ENCODE measurements at regions not wholly inside any gene's neighbourhood (a gene's known extent, or its start where the extent isn't known, plus 50 kb on each side); places are given as distances from the start of the nearest gene placed in this dataset.
"Not testable (repeated sequence)": the region's sequence is repeated elsewhere in the genome, so short reads cannot be mapped to it uniquely, and the experiment has no call there.

GRCh38 chr10:32217216-32217615 is 129.7 kb downstream of the EPC1 start:
- Mint-ChIP-seq H3K27ac (no peak overlapping the region), H3K4me1 (ENCODE audit: low read depth) (no peaks in the 10 kb centered on the region)
- intact Hi-C loops (cut with micrococcal nuclease) = loop anchor here (10.0 kb wide), 1 partner anchor 352 kb away; no protein-coding TSS in a partner anchor

DNA sequence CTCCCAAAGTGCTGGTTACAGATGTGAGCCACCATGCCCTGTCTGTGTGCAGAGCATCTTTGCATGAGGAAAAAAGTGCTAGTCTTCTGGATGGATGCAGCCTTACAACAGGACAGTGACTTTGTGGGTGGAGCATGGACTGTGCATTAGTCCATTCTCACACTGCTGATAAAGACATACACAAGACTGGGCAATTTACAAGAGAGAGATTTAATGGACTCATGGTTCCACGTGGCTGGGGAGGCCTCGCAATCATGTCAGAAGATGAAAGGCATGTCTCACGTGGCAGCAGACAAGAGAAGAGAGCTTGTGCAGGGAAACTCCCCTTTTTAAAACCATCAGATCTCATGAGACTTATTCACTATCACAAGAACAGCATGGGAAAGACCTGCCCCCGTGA is 133.1 kb downstream of the EPC1 start:
- not testable (repeated sequence) for H3K27ac Mint-ChIP-seq; H3K9me3 Mint-ChIP-seq; H3K27me3 Mint-ChIP-seq; H3K4me1 Mint-ChIP-seq (ENCODE audit: low read depth); H3K4me3 Mint-ChIP-seq; H3K36me3 Mint-ChIP-seq (ENCODE audit: low read depth)
- intact Hi-C loops (cut with micrococcal nuclease) = loop anchor here (10.0 kb wide), 1 partner anchor 349 kb away; no protein-coding TSS in a partner anchor

More at GRCh38 chr10:32217216-32217615, 129.7 kb downstream of the EPC1 start:
- Mint-ChIP-seq H3K4me3 (no peak overlapping the region), H3K9me3 (peaks cover 13% of the 10 kb centered on the region), H3K27me3 (no peaks in the 10 kb centered on the region), H3K36me3 (ENCODE audit: low read depth) (peaks cover 6% of the 10 kb centered on the region)

DNA sequence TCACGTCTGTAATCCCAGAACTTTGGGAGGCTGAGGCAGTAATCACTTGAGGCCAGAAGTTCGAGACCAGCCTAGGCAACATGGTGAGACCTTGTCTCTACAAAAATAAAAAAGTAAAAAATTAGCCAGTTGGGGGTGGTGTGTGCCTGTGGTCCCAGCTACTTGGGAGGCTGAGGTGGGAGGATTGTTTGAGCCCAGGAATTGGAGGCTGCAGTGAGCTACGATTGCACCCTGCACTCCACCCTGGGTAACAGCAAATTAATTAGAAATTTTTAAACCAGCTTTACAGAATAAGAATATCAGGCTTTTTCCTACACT is 136.0 kb downstream of the EPC1 start:
- Mint-ChIP-seq H3K27ac (no peak overlapping the region), H3K27me3 (peaks cover 3% of the 10 kb centered on the region), H3K36me3 (ENCODE audit: low read depth) (no peaks in the 10 kb centered on the region), H3K9me3 (no peaks in the 10 kb centered on the region), H3K4me1 (ENCODE audit: low read depth) (peaks cover 4% of the 10 kb centered on the region), H3K4me3 (no peak overlapping the region)
- intact Hi-C loops (cut with micrococcal nuclease) = loop anchor here (10.0 kb wide), 1 partner anchor 346 kb away; no protein-coding TSS in a partner anchor

DNA sequence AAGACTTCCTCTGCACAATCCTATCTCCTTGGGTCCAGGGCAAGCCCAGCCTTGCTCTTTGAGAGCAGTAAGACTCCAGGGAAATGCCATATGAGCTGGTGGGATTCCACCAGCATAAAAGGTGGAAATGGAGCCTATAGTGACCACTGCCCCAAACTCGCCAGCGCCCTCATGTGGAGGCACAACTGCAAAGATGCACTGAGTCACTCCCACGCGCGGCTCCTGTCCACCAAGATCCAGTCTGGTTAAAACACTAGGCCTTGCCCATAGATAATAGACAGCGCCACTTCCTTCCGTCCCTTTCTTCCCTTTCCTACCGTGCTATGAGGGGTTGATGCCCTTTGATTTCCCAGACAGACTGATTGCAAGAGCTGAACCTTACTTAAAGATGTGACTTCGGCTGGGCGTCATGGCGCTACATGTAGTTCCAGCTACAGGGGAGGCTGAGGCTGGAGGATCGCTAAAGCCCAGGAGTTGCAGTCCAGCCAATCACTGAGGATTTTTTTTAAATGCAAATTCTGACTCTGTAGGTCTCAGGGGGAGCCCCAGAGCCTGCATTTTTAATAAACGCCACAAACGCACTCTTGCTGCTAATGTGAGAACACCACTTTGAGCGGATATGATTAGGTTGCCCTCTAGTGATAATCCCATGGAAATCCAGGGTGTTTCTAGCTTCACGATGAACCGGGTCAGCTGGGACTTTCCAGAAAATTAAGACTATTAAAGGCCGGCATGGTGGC is 136.5 kb downstream of the EPC1 start:
- Mint-ChIP-seq H3K27ac (peak overlapping the region; percentile 30), H3K4me3 (no peak overlapping the region), H3K36me3 (ENCODE audit: low read depth) (no peaks in the 10 kb centered on the region), H3K4me1 (ENCODE audit: low read depth) (peaks cover 4% of the 10 kb centered on the region), H3K9me3 (no peaks in the 10 kb centered on the region), H3K27me3 (peaks cover 3% of the 10 kb centered on the region)
- intact Hi-C loops (cut with micrococcal nuclease) = loop anchor here (10.0 kb wide), 1 partner anchor 346 kb away; no protein-coding TSS in a partner anchor

- H3K27ac Mint-ChIP-seq; H3K27me3 Mint-ChIP-seq; H3K4me3 Mint-ChIP-seq; H3K36me3 Mint-ChIP-seq (ENCODE audit: low read depth); intact Hi-C loops (cut with micrococcal nuclease): not testable (repeated sequence)
- Mint-ChIP-seq H3K4me1 (ENCODE audit: low read depth) (peaks cover 12% of the 10 kb centered on the region), H3K9me3 (peaks cover 10% of the 10 kb centered on the region)
Observed at GRCh38 chr10:32208005-32208404, 139.0 kb downstream of the EPC1 start.

DNA sequence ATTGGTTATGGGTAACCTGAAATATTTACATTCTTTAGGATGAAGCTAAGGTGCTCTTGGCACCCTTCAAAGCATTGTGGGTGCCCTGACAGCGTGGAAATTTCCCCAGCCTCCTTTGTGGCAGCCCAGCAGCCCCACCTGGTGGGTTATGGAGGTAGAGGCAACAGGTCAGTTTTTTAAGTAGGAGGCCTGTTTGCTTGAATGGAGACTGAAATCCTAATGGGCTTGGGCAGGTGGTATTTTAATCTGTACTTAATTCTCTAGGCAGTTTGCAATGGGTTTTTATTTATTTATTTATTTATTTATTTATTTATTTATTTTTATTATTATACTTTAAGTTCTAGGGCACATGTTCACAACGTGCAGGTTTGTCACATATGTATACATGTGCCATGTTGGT is 139.4 kb downstream of the EPC1 start:
- no peak overlapping the region for H3K4me3 Mint-ChIP-seq
- intact Hi-C loops (cut with micrococcal nuclease) = loop anchor here (2.0 kb wide), 1 partner anchor 17 kb away; no protein-coding TSS in a partner anchor

GRCh38 chr10:32205670-32206069 is 141.3 kb downstream of the EPC1 start:
- Mint-ChIP-seq H3K27me3 (peaks cover 3% of the 10 kb centered on the region), H3K36me3 (ENCODE audit: low read depth) (peaks cover 8% of the 10 kb centered on the region), H3K4me1 (ENCODE audit: low read depth) (peaks cover 12% of the 10 kb centered on the region), H3K27ac (no peak overlapping the region), H3K4me3 (no peak overlapping the region), H3K9me3 (peaks cover 12% of the 10 kb centered on the region)
- intact Hi-C loops (cut with micrococcal nuclease) = loop anchor here (2.0 kb wide), 1 partner anchor 15 kb away; no protein-coding TSS in a partner anchor

More for the DNA sequence above, 139.4 kb downstream of the EPC1 start:
- Mint-ChIP-seq H3K36me3 (ENCODE audit: low read depth) (peaks cover 8% of the 10 kb centered on the region), H3K9me3 (peaks cover 12% of the 10 kb centered on the region), H3K27ac (no peak overlapping the region), H3K4me1 (ENCODE audit: low read depth) (peaks cover 12% of the 10 kb centered on the region), H3K27me3 (peaks cover 3% of the 10 kb centered on the region)

GRCh38 chr10:32204606-32205005 is 142.4 kb downstream of the EPC1 start:
- H3K4me3 Mint-ChIP-seq = no peak overlapping the region
- peaks cover 18% of the 10 kb centered on the region for H3K4me1 Mint-ChIP-seq (ENCODE audit: low read depth)
- intact Hi-C loops (cut with micrococcal nuclease) = no loop called here

DNA sequence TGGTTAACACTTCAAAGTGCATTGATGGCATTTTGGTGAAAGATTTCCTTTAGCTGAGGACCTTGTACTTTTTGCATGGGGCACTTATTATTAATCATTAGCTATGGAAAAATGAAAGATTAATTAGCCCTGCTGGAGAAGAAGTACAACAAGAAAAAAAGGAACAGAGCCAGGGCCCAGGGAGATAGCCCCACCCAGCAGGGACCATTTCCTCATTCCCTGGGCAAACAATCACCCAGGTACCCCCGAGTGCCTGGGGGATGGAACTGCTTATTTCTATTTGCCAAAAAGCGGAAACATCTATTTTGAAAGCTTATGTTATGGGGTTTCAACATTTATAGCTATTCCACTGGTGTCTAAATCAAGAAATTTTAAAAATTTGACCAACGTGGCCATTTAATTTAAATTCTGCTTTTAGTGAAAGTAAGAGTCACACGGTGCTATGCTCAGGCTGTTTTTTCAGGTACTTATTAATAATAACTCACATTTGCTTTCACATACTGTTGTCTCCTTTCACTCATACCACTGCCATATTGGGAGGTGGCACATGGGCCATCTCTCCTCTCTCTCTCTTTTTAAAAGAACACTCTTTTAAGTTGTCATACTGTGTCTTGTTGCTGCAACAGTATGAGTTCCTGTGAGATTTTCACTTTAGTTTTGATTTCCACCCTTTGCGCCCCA is 143.6 kb upstream of the KIF5B start:
- H3K4me1 Mint-ChIP-seq (ENCODE audit: low read depth) = peaks cover 49% of the 10 kb centered on the region
- intact Hi-C loops (cut with micrococcal nuclease) = loop anchor here (5.0 to 10.0 kb wide), 2 partner anchors 143 to 145 kb away; partner anchors contain the start of genes EPC1 and KIF5B
- H3K4me3 Mint-ChIP-seq = no peak overlapping the region
- peaks cover 8% of the 10 kb centered on the region for H3K36me3 Mint-ChIP-seq (ENCODE audit: low read depth)
- H3K9me3 Mint-ChIP-seq = peaks cover 12% of the 10 kb centered on the region
- H3K27ac Mint-ChIP-seq = peak overlapping the region; percentile 58
- H3K27me3 Mint-ChIP-seq = no peaks in the 10 kb centered on the region

More at GRCh38 chr10:32204606-32205005, 142.4 kb downstream of the EPC1 start:
- peaks cover 12% of the 10 kb centered on the region for H3K9me3 Mint-ChIP-seq
- H3K27ac Mint-ChIP-seq = no peak overlapping the region
- peaks cover 8% of the 10 kb centered on the region for H3K36me3 Mint-ChIP-seq (ENCODE audit: low read depth)
- no peaks in the 10 kb centered on the region for H3K27me3 Mint-ChIP-seq

DNA sequence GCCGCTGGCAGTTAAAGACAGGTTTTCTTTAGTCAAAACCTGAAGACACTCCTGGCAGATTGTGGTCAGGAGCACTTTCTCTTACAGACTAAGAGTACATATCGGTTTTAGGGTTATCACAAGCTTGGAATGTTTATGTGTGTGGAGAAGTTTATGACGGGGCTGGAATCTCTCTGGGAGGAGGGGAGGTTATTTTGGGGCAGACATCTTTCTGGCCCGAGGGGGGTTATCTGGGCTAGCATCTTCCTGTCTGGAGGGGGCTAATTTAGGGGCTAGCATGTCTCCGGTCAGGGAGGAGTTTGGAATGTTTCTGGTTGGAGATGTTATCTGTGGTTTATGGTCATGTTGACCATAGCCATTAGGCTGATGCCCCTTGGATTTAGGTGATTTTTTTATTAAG is 141.2 kb upstream of the KIF5B start:
- Mint-ChIP-seq H3K4me3 (no peak overlapping the region), H3K9me3 (no peaks in the 10 kb centered on the region), H3K27ac (peak overlapping the region; percentile 80), H3K4me1 (ENCODE audit: low read depth) (peaks cover 41% of the 10 kb centered on the region), H3K27me3 (no peaks in the 10 kb centered on the region), H3K36me3 (ENCODE audit: low read depth) (no peaks in the 10 kb centered on the region)
- intact Hi-C loops (cut with micrococcal nuclease) = loop anchor here (5.0 to 10.0 kb wide), 2 partner anchors 140 to 147 kb away; partner anchors contain the start of genes EPC1 and KIF5B

DNA sequence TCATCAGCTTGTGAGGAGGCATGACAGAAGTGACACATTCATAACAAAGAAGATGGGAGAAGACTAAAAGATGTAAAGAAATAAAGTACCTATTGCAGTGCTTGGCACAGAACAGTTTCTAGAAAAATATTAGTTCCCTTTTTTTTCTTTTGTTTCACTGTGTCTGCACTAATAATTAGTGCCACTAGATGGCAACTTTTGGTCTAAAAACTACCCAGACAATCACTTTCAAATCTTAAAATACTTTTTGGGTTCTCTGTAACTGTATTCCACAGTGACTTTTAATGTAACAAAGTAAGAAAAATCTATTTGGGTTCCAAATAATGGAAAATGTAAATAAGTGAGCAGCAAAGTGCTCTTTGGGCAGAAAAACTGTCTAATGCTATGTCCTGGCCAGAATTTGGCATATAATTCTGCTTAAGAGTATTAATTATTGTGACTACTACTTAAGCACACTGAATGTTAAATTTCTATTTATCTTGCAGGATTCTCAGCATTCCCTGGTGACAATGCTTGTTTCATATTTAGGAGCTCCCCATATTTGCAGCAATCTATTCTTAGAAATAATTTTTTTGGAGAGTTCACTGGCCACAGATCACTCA is 134.8 kb upstream of the KIF5B start:
- intact Hi-C loops (cut with micrococcal nuclease) = loop anchor here (2.0 to 10.0 kb wide), 3 partner anchors 16 to 181 kb away; partner anchors contain the start of gene EPC1
- Mint-ChIP-seq H3K27ac (no peak overlapping the region), H3K4me1 (ENCODE audit: low read depth) (peaks cover 25% of the 10 kb centered on the region), H3K9me3 (no peaks in the 10 kb centered on the region), H3K36me3 (ENCODE audit: low read depth) (no peaks in the 10 kb centered on the region), H3K27me3 (peaks cover 5% of the 10 kb centered on the region), H3K4me3 (no peak overlapping the region)

- Mint-ChIP-seq H3K27me3 (peaks cover 5% of the 10 kb centered on the region), H3K9me3 (no peaks in the 10 kb centered on the region), H3K4me1 (ENCODE audit: low read depth) (peaks cover 25% of the 10 kb centered on the region), H3K27ac (no peak overlapping the region), H3K4me3 (no peak overlapping the region), H3K36me3 (ENCODE audit: low read depth) (no peaks in the 10 kb centered on the region)
- intact Hi-C loops (cut with micrococcal nuclease) = loop anchor here (2.0 to 10.0 kb wide), 3 partner anchors 17 to 183 kb away; partner anchors contain the start of gene EPC1
Observed at GRCh38 chr10:32189400-32190084, 133.3 kb upstream of the KIF5B start.

DNA sequence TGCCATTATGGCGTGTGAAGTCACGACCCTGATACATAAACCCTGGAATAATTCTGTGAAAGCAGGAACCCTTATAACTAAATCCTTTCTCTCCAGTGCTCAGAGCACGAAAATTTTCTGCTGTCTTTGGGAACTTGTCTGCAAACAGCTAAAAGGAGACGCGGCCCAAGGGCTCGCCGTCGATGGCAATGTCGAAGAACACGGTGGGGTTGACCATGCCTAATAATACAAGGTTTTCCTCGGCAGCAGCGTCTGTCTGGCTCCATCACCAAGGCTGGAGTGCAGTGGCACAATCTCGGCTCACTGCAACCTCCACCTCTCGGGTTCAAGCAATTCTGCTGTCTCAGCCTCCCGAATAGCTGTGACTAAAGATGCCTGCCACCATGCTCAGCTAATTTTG is 132.4 kb upstream of the KIF5B start:
- H3K27me3 Mint-ChIP-seq; H3K36me3 Mint-ChIP-seq (ENCODE audit: low read depth); H3K27ac Mint-ChIP-seq; intact Hi-C loops (cut with micrococcal nuclease); H3K9me3 Mint-ChIP-seq; H3K4me3 Mint-ChIP-seq: not testable (repeated sequence)
- peaks cover 25% of the 10 kb centered on the region for H3K4me1 Mint-ChIP-seq (ENCODE audit: low read depth)
